ENCODE measurements at regions not wholly inside any gene's neighbourhood (a gene's known extent, or its start where the extent isn't known, plus 50 kb on each side); places are given as distances from the start of the nearest gene placed in this dataset.

- FAIRE-seq (no peak), DNase-seq (ENCODE audit: low read depth, low spot score) (no peak)
- ChIA-PET POLR2A (no interaction called here), CTCF (no interaction called here)
- H3K4me1 ChIP-seq (ENCODE audit: control insufficient read depth, extremely low read depth, insufficient read depth, low read length), result peaks cover 6% of the 10 kb centered on the region
- H3K4me3 ChIP-seq (replicated peaks in 1 of 3; ENCODE audit: insufficient read depth in 1 of 3, low read depth in 1 of 3, low read length in 3 of 3), result no peak overlapping the region
- H3K27ac ChIP-seq (ENCODE audit: insufficient read depth, low read depth, low read length), result no peak overlapping the region
- intact Hi-C loops (cut with micrococcal nuclease), result no loop called here
- H4K20me1 ChIP-seq (replicated peaks; ENCODE audit: control insufficient read depth, extremely low read depth, insufficient read depth, low read length), result no peaks in the 10 kb centered on the region
- H3K9ac ChIP-seq (replicated peaks; ENCODE audit: extremely low read depth, insufficient read depth, low read length), result no peak overlapping the region
- no peak for TF ChIP-seq POLR2A (IDR thresholded peaks at IDR 0.05; ENCODE audit: low read depth, low read length)
- no peak for TF ChIP-seq MYC (IDR thresholded peaks at IDR 0.05; ENCODE audit: low read depth, low read length)
- no peak for TF ChIP-seq JUN (IDR thresholded peaks at IDR 0.05; ENCODE audit: borderline replicate concordance, insufficient read depth, insufficient read length, low read depth)
- no peak for TF ChIP-seq CTCF (IDR thresholded peaks at IDR 0.05; ENCODE audit: extremely low read depth in 1 of 2, insufficient read depth in 1 of 2, low read depth in 1 of 2, low read length in 2 of 2)
- no peak for TF ChIP-seq GATA2 (IDR thresholded peaks at IDR 0.05; ENCODE audit: insufficient read depth, insufficient read length, low read depth, low read length)
- no peak for TF ChIP-seq MAX (IDR thresholded peaks at IDR 0.05; ENCODE audit: insufficient read depth, insufficient read length)
- H3K9me3 ChIP-seq (replicated peaks; ENCODE audit: control insufficient read depth, insufficient read depth, low read length), result no peaks in the 10 kb centered on the region
- H3K9me1 ChIP-seq (replicated peaks; ENCODE audit: control insufficient read depth, extremely low read depth, insufficient read depth, low read length), result no peaks in the 10 kb centered on the region
- dilution Hi-C loops (cut with MboI; ENCODE audit: extremely low pct_ligation_motif_present, low sequenced_read_pairs), result no loop called here
- H3K79me2 ChIP-seq (ENCODE audit: control insufficient read depth, insufficient read depth, low read length), result no peaks in the 10 kb centered on the region
- H3K4me2 ChIP-seq (ENCODE audit: insufficient read depth, low read length), result no peak overlapping the region
- no TSS peak for BruUV-seq (replicated peaks)
- H3K27me3 ChIP-seq (ENCODE audit: control insufficient read depth in 2 of 2, insufficient read depth in 2 of 2, low read length in 2 of 2), result no peaks in the 10 kb centered on the region
- H3K36me3 ChIP-seq (ENCODE audit: control insufficient read depth in 2 of 2, extremely low read depth in 1 of 2, insufficient read depth in 2 of 2, low read length in 2 of 2), result no peaks in the 10 kb centered on the region
- H2AFZ ChIP-seq (ENCODE audit: low read depth, low read length), result no peak overlapping the region
These were observed 204.0 kb upstream of the CELF2 start for GRCh38 chr10:10813656-10814055.

GRCh38 chr10:10814069-10814468 is 203.6 kb upstream of the CELF2 start:
- no peaks in the 10 kb centered on the region for H3K9me3 ChIP-seq (replicated peaks; ENCODE audit: control insufficient read depth, insufficient read depth, low read length)
- H3K27me3 ChIP-seq (ENCODE audit: control insufficient read depth in 2 of 2, insufficient read depth in 2 of 2, low read length in 2 of 2), result no peaks in the 10 kb centered on the region
- H3K9me1 ChIP-seq (replicated peaks; ENCODE audit: control insufficient read depth, extremely low read depth, insufficient read depth, low read length), result no peaks in the 10 kb centered on the region
- no TSS peak for BruUV-seq (replicated peaks)
- peaks cover 6% of the 10 kb centered on the region for H3K4me1 ChIP-seq (ENCODE audit: control insufficient read depth, extremely low read depth, insufficient read depth, low read length)
- dilution Hi-C loops (cut with MboI; ENCODE audit: extremely low pct_ligation_motif_present, low sequenced_read_pairs), result no loop called here
- no peaks in the 10 kb centered on the region for H3K36me3 ChIP-seq (ENCODE audit: control insufficient read depth in 2 of 2, extremely low read depth in 1 of 2, insufficient read depth in 2 of 2, low read length in 2 of 2)
- no peak overlapping the region for H3K9ac ChIP-seq (replicated peaks; ENCODE audit: extremely low read depth, insufficient read depth, low read length)
- no peak overlapping the region for H2AFZ ChIP-seq (ENCODE audit: low read depth, low read length)
- FAIRE-seq (no peak), DNase-seq (ENCODE audit: low read depth, low spot score) (no peak)
- POLR2A ChIA-PET, result no interaction called here
- H3K4me3 ChIP-seq (replicated peaks in 1 of 3; ENCODE audit: insufficient read depth in 1 of 3, low read depth in 1 of 3, low read length in 3 of 3), result no peak overlapping the region
- H4K20me1 ChIP-seq (replicated peaks; ENCODE audit: control insufficient read depth, extremely low read depth, insufficient read depth, low read length), result no peaks in the 10 kb centered on the region
- no peaks in the 10 kb centered on the region for H3K79me2 ChIP-seq (ENCODE audit: control insufficient read depth, insufficient read depth, low read length)
- TF ChIP-seq EZH2 (IDR thresholded peaks at IDR 0.05; ENCODE audit: borderline replicate concordance, low read depth, low read length, severe bottlenecking), result no peak
- TF ChIP-seq CTCF (IDR thresholded peaks at IDR 0.05; ENCODE audit: extremely low read depth in 1 of 2, insufficient read depth in 1 of 2, low read depth in 1 of 2, low read length in 2 of 2), result no peak
- no peak for TF ChIP-seq POLR2AphosphoS5 (IDR thresholded peaks at IDR 0.05; ENCODE audit: insufficient read depth, low read depth, low read length)
- TF ChIP-seq MAX (IDR thresholded peaks at IDR 0.05; ENCODE audit: insufficient read depth, insufficient read length), result no peak
- no peak for TF ChIP-seq FOS (IDR thresholded peaks at IDR 0.05; ENCODE audit: borderline replicate concordance, insufficient read depth, low read length)
- no peak for TF ChIP-seq MYC (IDR thresholded peaks at IDR 0.05; ENCODE audit: low read depth, low read length)
- no peak for TF ChIP-seq GATA2 (IDR thresholded peaks at IDR 0.05; ENCODE audit: insufficient read depth, insufficient read length, low read depth, low read length)
- TF ChIP-seq JUN (IDR thresholded peaks at IDR 0.05; ENCODE audit: borderline replicate concordance, insufficient read depth, insufficient read length, low read depth), result no peak
- TF ChIP-seq POLR2A (IDR thresholded peaks at IDR 0.05; ENCODE audit: low read depth, low read length), result no peak
- no peak overlapping the region for H3K4me2 ChIP-seq (ENCODE audit: insufficient read depth, low read length)
- intact Hi-C loops (cut with micrococcal nuclease), result no loop called here
- CTCF ChIA-PET, result no interaction called here
- no peak overlapping the region for H3K27ac ChIP-seq (ENCODE audit: insufficient read depth, low read depth, low read length)

Data from endothelial cell of umbilical vein (primary cell).